OCI-LY7 (cell line): ENCODE measurements at regions not wholly inside any gene's neighbourhood (a gene's known extent, or its start where the extent isn't known, plus 50 kb on each side); places are given as distances from the start of the nearest gene placed in this dataset.

Experiments used
- BruUV-seq: library from RNA; stranded (reverse); fragments of 400-500 nt; replicated peaks from 2 replicates; lab custom pipeline; 2021; lab: Mats Ljungman, UMichigan
- CTCF ChIA-PET: fragments of 300-600 bp; sonication (Branson Sonifier 250); formaldehyde crosslinking; loops from one replicate; lab custom pipeline; 2022; ENCODE audit warnings: antibody characterized with exemption; ENCODE audit not compliant: unreplicated experiment; lab: Charles Lee
- POLR2A ChIA-PET: fragments of 300-600 bp; sonication (Branson Sonifier 250); formaldehyde crosslinking; loops from one replicate; lab custom pipeline; 2022; ENCODE audit warnings: antibody characterized with exemption; lab: Charles Lee
- DNase-seq: peaks from one replicate; pipeline ENCODE4 v3.0.0-alpha.2; 2015; ENCODE audit warnings: low spot score
- H2AFZ ChIP-seq: fragments of 200-600 bp; sonication (generic), shearing (Covaris generic); 2 replicates; pipeline ENCODE4 v1.6.1; 2014; ENCODE audit warnings: mild to moderate bottlenecking, antibody characterized with exemption, low read length, moderate library complexity
- H3K27ac ChIP-seq: fragments of 200-600 bp; sonication (generic); 2 replicates; pipeline ENCODE4 v1.5.1; 2014; ENCODE audit warnings: mixed run types, low read depth, mild to moderate bottlenecking, moderate library complexity, low read length, inconsistent platforms; ENCODE audit not compliant: poor library complexity, severe bottlenecking
- H3K36me3 ChIP-seq: fragments of 200-600 bp; sonication (generic); 2 replicates; pipeline ENCODE4 v1.6.1; 2014; ENCODE audit warnings: mild to moderate bottlenecking, antibody characterized with exemption, low read length, moderate library complexity, mixed read lengths; ENCODE audit not compliant: insufficient read depth
- H3K4me1 ChIP-seq: fragments of 200-600 bp; sonication (generic); 2 replicates; pipeline ENCODE4 v1.5.1; 2014; ENCODE audit warnings: mild to moderate bottlenecking, low read length; ENCODE audit not compliant: insufficient read depth, poor library complexity, severe bottlenecking
- H3K4me2 ChIP-seq: fragments of 200-600 bp; sonication (generic); 2 replicates; pipeline ENCODE4 v1.6.1; 2014; ENCODE audit warnings: mild to moderate bottlenecking, low read length
- H3K4me3 ChIP-seq: fragments of 200-600 bp; sonication (generic); 2 replicates; pipeline ENCODE4 v1.5.1; 2014; ENCODE audit warnings: mild to moderate bottlenecking, low read depth, low read length; ENCODE audit not compliant: poor library complexity, severe bottlenecking
- H3K79me2 ChIP-seq: fragments of 200-600 bp; sonication (generic); 2 replicates; pipeline ENCODE4 v1.6.1; 2016; ENCODE audit warnings: low read depth, mild to moderate bottlenecking, low read length, moderate library complexity, mixed read lengths; ENCODE audit not compliant: insufficient read depth
- H3K9me2 ChIP-seq: fragments of 200-600 bp; sonication (generic); 2 replicates; pipeline ENCODE4 v1.6.1; 2016; ENCODE audit warnings: mild to moderate bottlenecking, low read length, mixed read lengths; ENCODE audit not compliant: insufficient read depth
- H3K9me3 ChIP-seq: fragments of 200-600 bp; sonication (generic); 2 replicates; pipeline ENCODE4 v1.6.1; 2014; ENCODE audit warnings: mild to moderate bottlenecking, mixed run types, low read length, mixed read lengths
- H4K20me1 ChIP-seq: fragments of 200-600 bp; sonication (generic); 2 replicates; pipeline ENCODE4 v1.6.1; 2014; ENCODE audit warnings: mild to moderate bottlenecking, antibody characterized with exemption, low read length, moderate library complexity, mixed read lengths; ENCODE audit not compliant: insufficient read depth
- CTCF ChIP-seq: fragments of 200-600 bp; sonication (generic); conservative IDR thresholded peaks from 2 replicates; pipeline ENCODE4 v1.5.1; 2014; ENCODE audit warnings: mild to moderate bottlenecking, antibody characterized with exemption, low read length, moderate library complexity, mixed read lengths
- EZH2phosphoT487 ChIP-seq: fragments of 200-600 bp; sonication (generic); IDR thresholded peaks from 2 replicates; pipeline ENCODE4 v1.6.1; 2018; ENCODE audit warnings: low read depth, borderline replicate concordance, mild to moderate bottlenecking, mixed run types, antibody characterized with exemption, low read length, moderate library complexity, mixed read lengths
- intact Hi-C: fragments of 100-400 bp; cut with micrococcal nuclease; formaldehyde crosslinking; loops from one replicate; pipeline ENCODE4 v1.10.0; 2022; ENCODE audit not compliant: unreplicated experiment

- no peaks in the 10 kb centered on the region for H3K36me3 ChIP-seq
- BruUV-seq, result no TSS peak
- H3K9me2 ChIP-seq, result no peaks in the 10 kb centered on the region
- TF ChIP-seq EZH2phosphoT487 (no peak), CTCF (no peak)
- no peak overlapping the region for H3K27ac ChIP-seq
- H3K4me3 ChIP-seq, result no peak overlapping the region
- ChIA-PET CTCF (no interaction called here), POLR2A (interaction anchor here (1.0 kb wide), 1 partner anchor 39 kb away, joined by 3 read pairs; no protein-coding TSS in a partner anchor)
- no peaks in the 10 kb centered on the region for H3K79me2 ChIP-seq
- no peak overlapping the region for H2AFZ ChIP-seq
- intact Hi-C loops, result no loop called here
- no peaks in the 10 kb centered on the region for H4K20me1 ChIP-seq
- DNase-seq, result no peak
- peaks cover 11% of the 10 kb centered on the region; the same call in 1 of the 2 replicates for H3K9me3 ChIP-seq
- H3K4me2 ChIP-seq, result no peak overlapping the region
- no peaks in the 10 kb centered on the region for H3K4me1 ChIP-seq
These were observed 1044.7 kb downstream of the CDH9 start for GRCh38 chr5:25993701-25994100.

GRCh38 chr5:25991639-25992038 is 1046.7 kb downstream of the CDH9 start:
- intact Hi-C loops, result no loop called here
- no peak for TF ChIP-seq CTCF
- TF ChIP-seq EZH2phosphoT487, result no peak

GRCh38 chr5:25990771-25991170 is 1047.6 kb downstream of the CDH9 start:
- ChIA-PET POLR2A (no interaction called here), CTCF (no interaction called here)
- H4K20me1 ChIP-seq, result no peaks in the 10 kb centered on the region
- no peaks in the 10 kb centered on the region for H3K4me1 ChIP-seq
- H3K79me2 ChIP-seq, result no peaks in the 10 kb centered on the region
- no peaks in the 10 kb centered on the region for H3K36me3 ChIP-seq
- TF ChIP-seq EZH2phosphoT487 (no peak), CTCF (no peak)
- DNase-seq, result no peak
- H3K9me2 ChIP-seq, result no peaks in the 10 kb centered on the region
- H3K27ac ChIP-seq, result no peak overlapping the region
- intact Hi-C loops, result no loop called here
- no peak overlapping the region for H3K4me2 ChIP-seq
- peaks cover 11% of the 10 kb centered on the region; the same call in 1 of the 2 replicates for H3K9me3 ChIP-seq
- no TSS peak for BruUV-seq
- no peak overlapping the region for H3K4me3 ChIP-seq
- no peak overlapping the region for H2AFZ ChIP-seq

More at GRCh38 chr5:25991639-25992038, 1046.7 kb downstream of the CDH9 start:
- Histone ChIP-seq H3K9me3 (peaks cover 11% of the 10 kb centered on the region; the same call in 1 of the 2 replicates), H3K9me2 (no peaks in the 10 kb centered on the region), H4K20me1 (no peaks in the 10 kb centered on the region), H3K36me3 (no peaks in the 10 kb centered on the region), H2AFZ (no peak overlapping the region), H3K4me2 (no peak overlapping the region), H3K4me3 (no peak overlapping the region), H3K27ac (no peak overlapping the region), H3K4me1 (no peaks in the 10 kb centered on the region), H3K79me2 (no peaks in the 10 kb centered on the region)
- no TSS peak for BruUV-seq
- POLR2A ChIA-PET, result no interaction called here
- CTCF ChIA-PET, result no interaction called here
- no peak for DNase-seq
